Natural killer cell treated with Interleukin-12 subunit alpha and Interleukin-12 subunit beta and Interleukin-15 and Interleukin-18, amount 100 ng/mL, for 72 hours (primary cell): ENCODE measurements at regions not wholly inside any gene's neighbourhood (a gene's known extent, or its start where the extent isn't known, plus 50 kb on each side); places are given as distances from the start of the nearest gene placed in this dataset.

Experiments
- ATAC-seq, 2 donors: fragments of 150-1000 bp; cut with Tn5 transposase in 1 of 2; sonication (Bioruptor Pico), chemical (Tn5 transposase) in 1 of 2; 2 replicates each; pipeline ENCODE4 v1.10.0; 2021
- DNase-seq: peaks from one replicate; pipeline ENCODE4 v3.0.0; 2022; ENCODE audit warnings: low spot score
- H3K27ac Mint-ChIP-seq, 2 donors: 1 replicate in 1 of 2; 2 replicates in 1 of 2; pipeline ENCODE4 v1.8.0; 2022; ENCODE audit warnings: mixed read lengths in 2 of 2, mild to moderate bottlenecking in 1 of 2, moderate library complexity in 1 of 2
- H3K27me3 Mint-ChIP-seq, 2 donors: 1 replicate in 1 of 2; 2 replicates in 1 of 2; pipeline ENCODE4 v1.8.0; 2022; ENCODE audit warnings: mixed read lengths in 2 of 2
- H3K36me3 Mint-ChIP-seq: one replicate; pipeline ENCODE4 v1.8.0; 2022; ENCODE audit warnings: mixed read lengths
- H3K4me1 Mint-ChIP-seq, 2 donors: 1 replicate in 1 of 2; 2 replicates in 1 of 2; pipeline ENCODE4 v1.8.0; 2022; ENCODE audit warnings: low read depth in 2 of 2, mixed read lengths in 2 of 2, mild to moderate bottlenecking in 1 of 2
- H3K4me3 Mint-ChIP-seq: one replicate; pipeline ENCODE4 v1.8.0; 2022; ENCODE audit warnings: mixed read lengths
- H3K9me3 Mint-ChIP-seq: 2 replicates; pipeline ENCODE4 v1.8.0; 2022; ENCODE audit warnings: mixed read lengths

DNA sequence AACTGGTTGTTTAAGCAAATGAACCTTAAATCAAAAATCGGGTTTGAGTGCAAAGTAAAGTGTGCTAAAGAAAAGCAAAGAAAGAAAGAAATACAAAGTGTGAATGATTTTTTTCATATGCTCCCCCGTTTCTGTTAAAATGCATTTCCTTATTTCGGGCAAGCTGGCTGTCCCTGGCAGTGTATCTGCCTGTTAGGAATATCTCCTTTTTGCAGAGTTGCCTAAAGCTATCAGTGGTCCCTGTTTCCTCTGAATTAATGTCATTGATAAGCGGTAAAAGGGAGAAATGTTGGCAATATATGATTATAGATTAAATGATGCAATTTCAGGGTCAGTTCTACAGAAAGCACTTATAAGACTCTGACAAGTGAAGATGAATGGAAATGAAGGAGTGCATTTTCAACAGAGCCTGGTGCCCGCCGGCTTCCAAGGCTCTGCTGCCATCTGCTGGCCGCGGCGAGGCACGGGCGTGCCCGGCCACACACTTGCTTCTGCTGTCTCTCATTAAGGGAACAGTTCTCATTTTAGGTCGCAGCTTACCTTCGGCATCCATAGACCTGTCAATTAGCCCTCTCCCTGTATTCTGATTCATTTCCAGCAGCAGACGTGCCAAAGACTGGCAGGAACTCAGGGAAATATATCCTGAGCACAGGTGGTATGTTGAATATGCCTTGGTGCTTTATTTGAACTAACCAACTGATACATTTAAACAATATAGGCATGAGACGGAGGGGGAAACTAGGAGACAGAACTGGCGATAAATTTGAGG is 381.9 kb downstream of the C6orf118 start:
- no peak overlapping the region for H3K27ac Mint-ChIP-seq
- ATAC-seq (no peak), DNase-seq (no peak)
- H3K36me3 Mint-ChIP-seq = no peaks in the 10 kb centered on the region
- no peaks in the 10 kb centered on the region for H3K9me3 Mint-ChIP-seq
- no peaks in the 10 kb centered on the region for H3K4me1 Mint-ChIP-seq
- H3K27me3 Mint-ChIP-seq = no peaks in the 10 kb centered on the region
- H3K4me3 Mint-ChIP-seq = no peak overlapping the region

DNA sequence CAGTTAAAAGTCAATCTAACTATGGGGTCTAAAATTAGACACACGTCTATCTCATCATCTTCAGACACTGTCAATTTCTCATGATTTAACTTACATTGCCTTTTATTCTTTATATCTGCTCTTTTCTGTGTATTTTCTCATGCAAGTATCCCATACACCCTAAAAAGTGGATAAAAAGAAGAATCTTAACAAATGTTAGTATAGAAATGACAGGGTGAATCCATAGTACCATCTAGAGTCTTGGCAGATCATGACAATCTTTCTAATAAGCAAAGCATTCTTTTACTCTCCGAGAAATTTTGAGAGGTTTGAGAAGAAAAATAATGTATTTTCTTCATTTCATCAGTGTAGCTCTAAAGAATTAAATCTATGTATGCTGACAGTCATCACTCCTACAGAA is 382.7 kb downstream of the C6orf118 start:
- DNase-seq (no peak), ATAC-seq (no peak)
- Mint-ChIP-seq H3K4me1 (no peaks in the 10 kb centered on the region), H3K4me3 (no peak overlapping the region), H3K36me3 (no peaks in the 10 kb centered on the region), H3K27me3 (no peaks in the 10 kb centered on the region), H3K9me3 (no peaks in the 10 kb centered on the region), H3K27ac (no peak overlapping the region)

DNA sequence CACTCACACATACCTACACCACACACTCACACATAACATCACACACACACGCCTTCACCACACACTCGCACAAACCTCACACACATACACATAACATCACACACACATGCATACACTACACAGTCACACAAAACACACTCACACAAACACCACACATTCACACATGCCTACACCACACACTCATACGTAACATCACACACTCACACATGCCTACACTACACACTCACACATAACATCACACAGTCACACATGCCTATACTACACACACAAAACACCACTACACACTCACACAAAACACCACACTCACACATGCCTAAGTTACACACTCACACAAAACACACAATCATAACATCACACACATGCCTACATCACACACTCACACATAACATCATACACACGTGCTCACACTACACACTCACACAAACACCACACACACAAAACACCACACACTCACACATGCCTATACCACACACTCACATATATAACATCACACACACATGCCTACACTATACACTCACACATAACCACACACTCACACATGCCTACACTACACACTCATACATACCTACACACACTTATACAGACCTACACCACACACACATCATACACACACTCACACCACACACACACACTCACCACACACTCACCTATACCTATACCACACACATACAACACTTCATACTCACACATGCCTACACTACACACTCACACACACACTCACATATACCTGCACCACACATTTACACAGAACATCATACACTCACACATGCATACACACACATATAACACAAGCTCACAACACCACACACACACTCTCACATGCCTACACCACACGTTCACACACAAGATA is 383.5 kb downstream of the C6orf118 start:
- no peaks in the 10 kb centered on the region for H3K4me1 Mint-ChIP-seq
- H3K27ac Mint-ChIP-seq = no peak overlapping the region
- no peak overlapping the region for H3K4me3 Mint-ChIP-seq
- H3K27me3 Mint-ChIP-seq = no peaks in the 10 kb centered on the region
- no peaks in the 10 kb centered on the region for H3K36me3 Mint-ChIP-seq
- DNase-seq = no peak
- peak in 1 of 2 donors; percentile 33 for ATAC-seq
- H3K9me3 Mint-ChIP-seq = no peaks in the 10 kb centered on the region

DNA sequence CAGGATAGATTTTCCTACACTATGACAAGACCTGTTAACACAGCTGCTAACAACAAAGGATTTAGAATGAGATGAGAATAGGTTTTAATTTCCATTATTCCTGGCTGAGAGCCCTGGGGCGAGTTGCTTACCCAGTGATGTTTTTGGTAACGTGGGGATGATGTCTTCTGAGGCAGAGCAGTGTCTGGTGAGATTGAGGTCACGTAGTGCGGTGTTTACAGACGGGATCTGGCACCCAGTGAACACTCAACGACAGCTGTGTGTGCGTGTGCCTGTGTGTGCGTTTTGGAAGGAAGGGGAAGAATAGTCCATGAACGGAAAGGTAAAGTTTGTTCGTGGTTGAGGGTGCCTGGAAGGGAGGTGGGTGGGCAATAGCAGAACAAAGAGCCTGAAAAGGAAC is 384.7 kb downstream of the C6orf118 start:
- DNase-seq (no peak), ATAC-seq (no peak)
- H3K4me1 Mint-ChIP-seq = no peaks in the 10 kb centered on the region
- no peaks in the 10 kb centered on the region for H3K9me3 Mint-ChIP-seq
- H3K27me3 Mint-ChIP-seq = no peaks in the 10 kb centered on the region
- H3K4me3 Mint-ChIP-seq = no peak overlapping the region
- H3K36me3 Mint-ChIP-seq = no peaks in the 10 kb centered on the region
- no peak overlapping the region for H3K27ac Mint-ChIP-seq

DNA sequence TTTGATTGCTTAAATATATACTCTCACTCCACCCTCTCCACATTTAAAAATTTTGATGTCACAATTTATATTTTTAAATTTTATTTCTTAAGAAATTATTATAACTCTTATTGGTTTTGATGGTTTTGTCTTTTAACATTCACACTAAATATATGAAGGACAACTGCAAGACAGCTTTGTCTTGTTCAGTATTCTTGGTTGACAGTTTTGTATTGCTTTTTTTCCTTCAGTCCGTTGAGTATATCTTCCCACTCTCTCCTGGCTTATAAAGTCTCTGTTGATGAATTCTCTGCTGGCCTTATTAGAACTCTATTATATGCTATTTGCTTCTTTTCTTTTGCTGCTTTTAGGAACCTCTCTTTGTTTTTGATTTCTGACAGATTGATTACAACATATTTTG is 392.2 kb downstream of the C6orf118 start:
- ATAC-seq = no peak
- no peaks in the 10 kb centered on the region for H3K9me3 Mint-ChIP-seq
- H3K4me1 Mint-ChIP-seq = no peaks in the 10 kb centered on the region
- H3K27me3 Mint-ChIP-seq = no peaks in the 10 kb centered on the region
- H3K36me3 Mint-ChIP-seq = no peaks in the 10 kb centered on the region
- no peak overlapping the region for H3K4me3 Mint-ChIP-seq
- no peak for DNase-seq
- H3K27ac Mint-ChIP-seq = no peak overlapping the region

DNA sequence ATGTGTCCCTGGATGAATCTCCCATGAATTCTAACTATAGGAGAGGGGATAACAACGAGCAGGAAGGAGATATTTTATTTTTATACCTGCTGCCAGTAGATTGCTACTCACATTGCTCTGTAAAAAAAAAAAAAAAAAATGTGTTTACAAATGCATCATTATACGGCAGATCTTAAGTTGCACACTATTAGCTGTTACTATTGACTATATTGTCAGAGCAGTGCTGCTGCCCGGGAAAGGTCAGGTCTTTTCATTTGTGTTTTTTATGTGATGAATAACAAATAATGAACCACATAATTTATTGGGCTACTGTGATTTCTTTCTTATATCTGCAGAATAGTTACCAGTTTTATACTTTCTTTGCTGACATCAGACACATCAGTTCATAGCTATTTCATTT is 393.3 kb downstream of the C6orf118 start:
- H3K36me3 Mint-ChIP-seq = no peaks in the 10 kb centered on the region
- no peak overlapping the region for H3K4me3 Mint-ChIP-seq
- no peak overlapping the region for H3K27ac Mint-ChIP-seq
- H3K4me1 Mint-ChIP-seq = no peaks in the 10 kb centered on the region
- H3K27me3 Mint-ChIP-seq = no peaks in the 10 kb centered on the region
- ATAC-seq = no peak
- DNase-seq = no peak
- no peaks in the 10 kb centered on the region for H3K9me3 Mint-ChIP-seq

DNA sequence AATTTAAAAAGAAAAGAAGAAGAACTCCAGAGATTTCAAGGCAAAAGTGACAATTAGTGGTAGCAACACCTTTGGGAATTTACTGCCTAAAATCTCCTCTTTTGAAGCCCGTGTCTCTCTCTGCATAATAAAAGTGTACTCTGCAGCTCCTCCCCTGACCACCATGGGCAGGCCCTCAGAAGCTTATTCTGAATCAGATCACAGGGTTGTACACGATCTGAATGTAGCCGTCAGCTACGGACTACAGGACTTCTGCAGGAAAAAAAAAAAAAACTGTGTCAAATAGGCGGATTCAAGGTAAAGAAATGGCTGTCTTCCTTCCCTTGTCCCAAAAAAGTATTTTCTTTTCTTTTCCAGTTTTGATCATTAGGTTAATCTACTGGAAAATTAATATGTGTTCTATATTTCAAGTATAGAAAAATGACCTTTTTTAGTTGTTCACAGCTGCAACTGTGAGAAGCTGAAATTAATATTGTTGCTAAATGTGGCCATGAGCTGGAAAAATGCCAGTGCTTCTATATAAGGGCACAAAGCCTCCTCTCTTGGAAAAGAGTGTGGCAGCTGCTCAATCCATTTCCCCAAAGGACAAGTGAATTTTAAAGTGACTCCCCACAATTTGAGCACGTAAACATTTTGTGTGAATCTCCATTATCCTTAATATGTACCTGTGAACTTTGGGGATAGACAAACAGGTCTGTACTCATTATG is 397.4 kb downstream of the C6orf118 start:
- no peak overlapping the region for H3K4me3 Mint-ChIP-seq
- no peaks in the 10 kb centered on the region for H3K27me3 Mint-ChIP-seq
- no peaks in the 10 kb centered on the region for H3K36me3 Mint-ChIP-seq
- no peaks in the 10 kb centered on the region for H3K4me1 Mint-ChIP-seq
- ATAC-seq (no peak), DNase-seq (no peak)
- H3K27ac Mint-ChIP-seq = no peak overlapping the region
- H3K9me3 Mint-ChIP-seq = no peaks in the 10 kb centered on the region

DNA sequence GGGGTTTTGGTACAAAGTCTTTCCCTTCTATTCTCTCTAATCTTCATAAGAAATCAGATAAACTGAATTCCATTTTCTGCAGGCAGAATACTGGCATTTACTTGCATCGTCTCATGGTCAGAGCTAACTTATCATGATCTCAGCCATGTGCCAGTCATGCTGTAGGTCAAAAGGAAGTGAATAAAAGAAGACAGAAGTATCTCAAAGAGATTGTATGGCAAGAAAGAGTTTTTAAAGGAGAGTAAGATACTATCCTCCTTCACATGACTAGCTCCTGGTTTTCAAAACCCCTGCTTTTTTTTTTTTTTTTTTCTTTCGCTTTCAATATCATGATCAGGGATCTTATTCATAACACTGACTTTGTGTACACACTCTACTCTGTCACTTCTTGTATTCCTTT is 398.3 kb downstream of the C6orf118 start:
- ATAC-seq = no peak
- Mint-ChIP-seq H3K9me3 (no peaks in the 10 kb centered on the region), H3K4me3 (no peak overlapping the region), H3K27ac (no peak overlapping the region), H3K36me3 (no peaks in the 10 kb centered on the region), H3K4me1 (no peaks in the 10 kb centered on the region), H3K27me3 (no peaks in the 10 kb centered on the region)
- DNase-seq = no peak

DNA sequence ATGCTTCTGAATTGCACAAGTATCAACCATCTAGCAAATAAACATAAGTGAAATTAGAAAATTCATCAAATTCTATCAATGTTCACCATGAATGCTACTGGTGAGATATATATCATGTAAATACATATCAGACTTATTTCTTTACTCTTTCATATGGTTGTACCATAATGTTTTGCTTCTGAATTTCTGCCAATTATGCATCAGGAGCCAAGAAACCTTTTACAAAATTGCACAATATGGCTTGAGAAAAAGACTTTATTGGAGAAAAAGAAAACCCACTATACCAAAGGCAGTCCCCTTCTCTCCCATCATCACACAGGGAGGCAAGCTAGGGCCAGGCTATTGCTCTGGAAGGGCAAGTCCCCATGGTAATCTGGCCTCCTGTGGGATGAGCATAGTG is 402.6 kb downstream of the C6orf118 start:
- H3K36me3 Mint-ChIP-seq = no peaks in the 10 kb centered on the region
- ATAC-seq (no peak), DNase-seq (no peak)
- no peak overlapping the region for H3K27ac Mint-ChIP-seq
- H3K4me3 Mint-ChIP-seq = no peak overlapping the region
- peaks cover 2% of the 10 kb centered on the region for H3K9me3 Mint-ChIP-seq
- H3K4me1 Mint-ChIP-seq = no peaks in the 10 kb centered on the region
- no peaks in the 10 kb centered on the region for H3K27me3 Mint-ChIP-seq

DNA sequence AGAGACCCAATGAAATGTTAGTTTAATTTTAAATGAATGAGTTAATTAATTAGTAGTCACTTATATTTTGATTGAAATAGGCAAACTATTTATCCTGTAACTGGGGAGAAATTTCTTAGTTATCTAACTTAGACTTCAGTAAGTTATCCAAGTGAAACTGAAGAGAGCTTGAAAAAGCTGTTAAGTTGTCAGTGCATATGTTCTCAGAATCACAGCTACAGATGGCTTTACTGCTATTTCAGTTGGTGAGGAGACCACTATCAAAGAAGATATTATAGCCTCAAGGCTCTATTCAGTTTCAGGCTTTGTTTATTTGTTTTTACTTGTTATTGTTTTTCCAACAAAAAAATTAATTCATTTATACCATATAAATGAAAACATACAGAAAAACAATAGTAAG is 404.1 kb downstream of the C6orf118 start:
- H3K9me3 Mint-ChIP-seq = peaks cover 2% of the 10 kb centered on the region
- DNase-seq (no peak), ATAC-seq (no peak)
- H3K4me1 Mint-ChIP-seq = no peaks in the 10 kb centered on the region
- H3K27me3 Mint-ChIP-seq = no peaks in the 10 kb centered on the region
- H3K4me3 Mint-ChIP-seq = no peak overlapping the region
- H3K27ac Mint-ChIP-seq = no peak overlapping the region
- H3K36me3 Mint-ChIP-seq = no peaks in the 10 kb centered on the region

DNA sequence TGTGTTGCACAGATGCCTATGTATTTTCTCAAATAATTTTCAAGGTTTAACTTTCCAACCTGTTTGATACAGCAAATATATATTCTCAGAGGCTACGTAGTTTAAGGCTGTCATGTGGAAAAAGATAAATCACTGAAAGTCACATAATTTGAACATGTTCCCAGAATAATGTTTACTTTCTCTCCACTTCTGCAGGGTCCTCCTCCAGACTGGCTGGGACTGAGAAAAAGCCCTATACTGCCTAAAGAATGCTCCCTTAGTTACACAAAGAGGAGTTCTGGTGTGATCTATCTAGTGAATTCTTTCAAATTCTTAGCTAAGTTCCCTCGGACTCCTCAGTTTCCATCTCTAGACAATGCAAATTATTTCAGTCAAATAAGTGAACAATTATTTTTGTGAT is 411.0 kb downstream of the C6orf118 start:
- DNase-seq = no peak
- peaks cover 22% of the 10 kb centered on the region for H3K9me3 Mint-ChIP-seq
- H3K36me3 Mint-ChIP-seq = no peaks in the 10 kb centered on the region
- ATAC-seq = no peak
- H3K27me3 Mint-ChIP-seq = no peaks in the 10 kb centered on the region
- no peak overlapping the region for H3K27ac Mint-ChIP-seq
- no peaks in the 10 kb centered on the region for H3K4me1 Mint-ChIP-seq
- no peak overlapping the region for H3K4me3 Mint-ChIP-seq

DNA sequence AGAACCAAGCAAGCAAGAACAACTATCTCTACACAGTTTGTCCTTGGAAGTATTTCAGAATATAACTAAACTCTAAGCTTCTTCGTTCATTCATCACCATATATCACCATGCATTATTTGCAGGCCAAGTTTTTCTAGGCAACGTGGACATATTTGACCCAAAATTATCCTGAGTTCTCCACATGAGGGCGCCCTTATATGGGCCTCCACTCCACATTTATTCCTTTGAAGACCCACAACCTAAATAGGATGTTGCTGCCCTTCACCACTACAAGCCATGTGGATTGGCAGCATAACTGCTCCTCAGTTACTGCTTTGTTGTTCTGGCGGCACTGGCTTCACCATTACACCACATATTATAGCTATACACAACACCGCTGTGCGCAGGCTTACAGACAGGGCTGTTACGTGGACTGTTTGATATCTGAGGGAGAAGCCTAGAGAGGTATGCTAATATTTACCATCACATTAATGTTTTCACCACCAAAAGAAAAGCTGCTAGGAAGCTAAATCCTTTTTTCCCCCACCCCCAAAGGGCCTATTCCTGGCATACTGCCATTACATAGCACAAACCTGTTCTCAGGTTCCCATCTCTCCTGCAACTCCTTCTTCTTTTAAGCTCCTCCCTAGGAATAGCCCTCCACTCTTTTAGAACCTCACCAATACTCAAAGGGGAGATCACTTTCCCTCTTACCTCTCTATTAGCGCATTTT is 411.7 kb downstream of the C6orf118 start:
- H3K4me3 Mint-ChIP-seq = no peak overlapping the region
- no peaks in the 10 kb centered on the region for H3K27me3 Mint-ChIP-seq
- H3K9me3 Mint-ChIP-seq = peaks cover 20% of the 10 kb centered on the region

DNA sequence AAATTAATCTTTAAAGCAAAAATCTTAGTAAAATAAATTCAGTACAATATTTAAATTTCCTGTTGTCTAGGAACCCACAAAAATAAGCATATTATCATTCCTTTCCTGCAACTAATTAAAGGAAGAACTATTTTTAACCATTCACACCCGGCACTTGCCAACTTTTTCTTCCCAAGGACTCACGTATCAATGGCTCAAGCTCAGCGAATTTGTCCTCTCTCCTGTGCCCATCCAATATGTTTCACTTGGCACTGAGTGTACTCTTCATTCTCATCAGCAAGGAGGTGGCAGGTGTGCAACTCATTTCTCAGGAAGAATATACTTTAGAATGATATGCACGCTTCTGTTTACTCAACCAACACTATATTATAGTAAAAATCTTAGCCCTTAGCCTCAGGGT is 419.4 kb downstream of the C6orf118 start:
- Mint-ChIP-seq H3K27ac (no peak overlapping the region), H3K4me1 (no peaks in the 10 kb centered on the region), H3K27me3 (no peaks in the 10 kb centered on the region), H3K4me3 (no peak overlapping the region), H3K36me3 (no peaks in the 10 kb centered on the region), H3K9me3 (peaks cover 12% of the 10 kb centered on the region)
- DNase-seq (no peak), ATAC-seq (no peak)

More for the DNA sequence above, 411.7 kb downstream of the C6orf118 start:
- no peaks in the 10 kb centered on the region for H3K36me3 Mint-ChIP-seq
- DNase-seq (no peak), ATAC-seq (no peak)
- no peak overlapping the region for H3K27ac Mint-ChIP-seq
- no peaks in the 10 kb centered on the region for H3K4me1 Mint-ChIP-seq
